ENCODE measurements at regions not wholly inside any gene's neighbourhood (a gene's known extent, or its start where the extent isn't known, plus 50 kb on each side); places are given as distances from the start of the nearest gene placed in this dataset.

DNA sequence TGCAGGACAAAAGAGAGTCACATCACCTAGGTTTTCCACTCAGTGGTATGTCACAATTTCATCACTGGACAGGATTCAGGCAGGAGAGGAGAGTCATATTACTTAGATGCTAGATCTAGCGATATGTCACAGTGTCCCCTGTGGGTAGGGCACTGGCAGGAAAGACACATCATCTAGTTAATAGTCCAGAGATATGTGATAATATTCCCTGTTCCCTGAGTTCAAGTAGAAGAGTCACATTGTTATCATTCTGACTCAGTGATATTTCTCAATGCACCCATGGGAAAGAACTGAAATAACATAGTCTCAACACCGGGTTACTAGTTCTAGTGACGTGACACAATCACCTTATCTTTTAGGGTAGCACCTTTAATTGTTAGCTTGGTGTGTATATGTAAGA, 944.0 kb upstream of the TSPY4 start:
- no peak for DNase-seq (ENCODE audit: low read depth in 3 of 3)

DNA sequence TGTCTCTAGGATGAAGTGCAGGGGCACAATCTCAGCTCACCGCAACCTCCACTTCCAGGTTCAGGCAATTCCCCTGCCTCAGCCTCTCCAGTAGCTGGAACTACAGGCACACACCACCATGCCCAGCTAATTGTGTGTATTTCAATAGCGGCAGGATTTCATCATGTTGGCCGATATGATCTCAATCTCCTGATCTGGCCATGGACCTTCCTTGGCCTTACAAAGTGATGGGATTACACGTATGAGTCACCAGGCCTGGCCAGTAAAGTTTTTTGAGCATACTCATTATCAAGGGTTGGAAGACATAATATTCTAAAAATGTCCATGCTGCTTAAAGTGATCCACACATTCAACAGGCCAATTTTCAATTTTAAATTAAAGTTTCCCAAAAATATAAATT, 914.4 kb upstream of the TSPY4 start:
- no peak for DNase-seq (ENCODE audit: low read depth in 3 of 3)

DNA sequence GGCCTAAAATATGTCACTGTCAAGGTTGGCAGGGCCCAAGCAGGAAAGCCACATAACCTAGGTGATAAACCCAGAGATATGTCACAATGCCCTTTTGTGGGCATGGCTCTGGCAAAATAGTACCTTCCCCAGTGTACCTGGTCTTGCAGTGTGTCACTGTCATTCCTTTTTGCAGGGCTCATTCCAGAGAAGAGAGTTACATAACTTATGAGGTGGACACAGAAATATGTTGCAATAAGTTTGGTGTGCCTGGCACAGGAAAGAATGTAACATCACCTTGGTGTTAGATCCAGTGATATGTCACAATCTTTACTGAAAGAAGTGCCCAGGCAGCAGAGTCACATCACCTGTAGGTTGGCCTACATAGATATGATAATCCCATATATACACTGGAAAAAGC, 910.8 kb upstream of the TSPY4 start:
- DNase-seq (ENCODE audit: low read depth in 3 of 3): no peak

DNA sequence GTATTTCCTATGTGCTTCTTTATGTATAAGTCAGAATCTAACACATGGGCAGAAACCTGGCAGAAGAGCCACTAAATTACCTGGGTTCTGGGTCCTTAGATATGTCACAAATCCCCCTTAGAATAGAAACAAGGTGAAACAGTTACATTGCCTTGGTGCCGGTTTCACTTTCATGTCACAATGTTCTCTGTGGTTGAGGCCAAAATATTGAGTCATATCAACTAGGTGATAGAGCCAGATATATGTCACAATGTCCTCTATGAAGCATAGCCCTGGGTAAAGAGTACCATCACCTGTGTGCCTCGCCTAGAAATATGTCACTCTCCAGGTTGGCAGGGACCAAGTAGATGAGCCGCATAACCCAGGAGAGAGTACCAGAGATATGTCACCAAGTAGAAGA, 899.8 kb upstream of the TSPY4 start:
- no peak for DNase-seq (ENCODE audit: low read depth in 3 of 3)

DNA sequence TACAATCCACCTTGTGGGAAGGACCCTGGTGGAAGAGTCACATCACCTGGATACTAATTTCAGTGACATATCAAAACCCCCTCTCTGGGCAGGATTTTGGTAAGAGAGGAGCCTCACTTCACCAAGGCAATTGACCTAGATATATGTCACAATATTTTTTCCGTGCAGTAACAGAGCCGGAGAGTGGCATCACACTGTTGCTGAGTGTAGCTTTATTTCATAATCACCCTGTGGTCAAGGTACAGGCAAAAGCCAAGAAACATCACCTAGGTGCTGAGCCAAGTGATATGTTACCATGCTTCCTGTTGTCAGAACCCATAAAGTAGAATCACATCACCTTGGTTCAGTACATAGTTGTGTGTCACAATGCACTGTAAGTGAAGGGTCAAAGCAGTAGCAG, 895.2 kb upstream of the TSPY4 start:
- no peak for DNase-seq (ENCODE audit: low read depth in 3 of 3)

DNA sequence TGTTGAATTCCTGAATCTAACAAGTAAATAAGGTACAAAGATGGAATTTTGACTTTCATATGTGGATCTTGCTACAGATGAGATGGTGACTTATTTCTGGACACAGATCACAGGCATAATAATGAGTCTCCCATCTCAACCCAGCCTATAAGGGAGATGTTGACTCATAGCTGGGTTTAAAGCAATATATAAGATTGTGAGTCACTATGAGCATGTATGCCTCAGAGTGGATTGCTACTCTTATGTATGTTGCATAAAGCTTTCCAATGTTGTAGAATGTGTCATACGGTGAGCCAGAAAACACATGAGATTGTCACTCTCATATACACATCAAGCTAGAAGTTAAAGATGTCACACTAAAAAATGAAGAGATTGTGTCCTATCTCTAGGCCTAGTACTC, 884.3 kb upstream of the TSPY4 start:
- no peak for DNase-seq (ENCODE audit: low read depth in 3 of 3)

DNA sequence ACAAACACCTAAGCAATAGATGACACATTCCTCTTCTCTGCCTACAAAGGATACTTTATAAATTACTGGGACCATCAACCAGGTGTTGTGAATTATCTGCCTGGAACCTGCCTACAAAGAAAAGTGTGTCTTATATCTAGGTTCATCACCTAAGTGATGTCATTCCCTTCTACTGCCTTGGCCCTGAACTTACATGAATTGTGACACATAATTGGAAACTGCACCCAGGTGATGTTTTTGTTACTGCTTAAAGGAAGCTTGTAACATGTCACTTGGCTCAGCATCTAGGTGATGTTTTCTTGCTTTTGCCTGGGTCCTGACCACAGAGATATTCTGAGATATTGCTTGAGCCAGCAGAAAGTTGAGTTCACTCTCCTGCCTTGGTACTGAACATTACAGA, 870.5 kb upstream of the TSPY4 start:
- no peak for DNase-seq (ENCODE audit: low read depth in 3 of 3)

DNA sequence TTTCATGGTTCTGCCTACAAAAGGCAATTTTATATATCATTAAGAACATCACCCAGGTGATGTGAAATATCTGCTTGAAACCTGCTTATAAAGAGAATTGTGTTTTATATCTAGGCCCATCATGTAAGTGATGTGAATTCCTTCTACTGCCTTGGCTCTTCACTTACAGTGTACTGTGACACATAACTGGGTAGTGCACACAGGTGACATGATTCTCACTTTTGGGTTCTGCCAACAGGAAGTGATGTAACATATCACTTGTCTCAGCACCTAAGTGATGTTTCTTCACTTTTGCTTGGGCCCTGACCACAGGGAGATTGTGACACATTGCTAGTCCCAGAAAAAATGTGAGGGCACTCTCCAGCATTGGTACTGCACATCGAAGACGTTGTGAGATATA, 867.0 kb upstream of the TSPY4 start:
- no peak for DNase-seq (ENCODE audit: low read depth in 3 of 3)

DNA sequence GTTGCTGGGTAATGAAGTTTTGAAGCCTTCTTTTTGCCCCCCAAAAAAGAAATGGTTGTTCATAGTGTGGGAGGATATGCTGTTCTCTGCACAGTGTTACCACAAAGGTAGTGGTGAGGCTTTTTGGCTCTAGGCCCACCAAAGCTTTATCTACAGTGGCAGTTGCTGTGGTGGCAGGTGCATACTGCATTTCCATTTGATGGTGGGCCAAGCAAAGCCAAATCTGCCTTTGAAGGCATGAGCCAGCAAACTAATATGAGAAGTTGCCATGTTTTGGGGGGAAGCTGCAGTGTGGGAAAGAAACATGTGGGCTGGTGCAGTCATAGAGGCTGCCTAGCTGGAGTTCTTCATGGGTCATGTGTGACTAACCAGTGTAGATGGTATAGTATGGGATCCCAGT, 858.1 kb upstream of the TSPY4 start:
- DNase-seq (ENCODE audit: low read depth in 3 of 3): no peak

DNA sequence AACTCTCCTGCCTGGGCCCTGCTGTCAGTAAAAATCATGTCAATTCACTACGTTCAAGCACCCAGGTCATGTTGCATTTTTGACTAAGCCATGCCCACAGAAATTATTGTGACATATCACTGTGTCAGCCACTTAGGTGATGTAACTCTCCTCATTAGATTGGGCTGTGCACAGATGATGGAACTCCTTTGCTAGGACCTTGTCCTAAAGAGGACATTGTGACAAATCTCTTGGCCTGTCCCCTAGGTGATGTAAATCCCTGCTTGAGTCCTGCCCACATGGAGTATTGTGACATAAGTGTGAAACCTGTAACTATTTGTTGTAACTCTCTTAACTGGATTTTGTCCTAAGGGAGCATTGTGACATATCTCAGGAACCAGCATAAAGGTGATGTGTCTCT, 848.3 kb upstream of the TSPY4 start:
- no peak for DNase-seq (ENCODE audit: low read depth in 3 of 3)

DNA sequence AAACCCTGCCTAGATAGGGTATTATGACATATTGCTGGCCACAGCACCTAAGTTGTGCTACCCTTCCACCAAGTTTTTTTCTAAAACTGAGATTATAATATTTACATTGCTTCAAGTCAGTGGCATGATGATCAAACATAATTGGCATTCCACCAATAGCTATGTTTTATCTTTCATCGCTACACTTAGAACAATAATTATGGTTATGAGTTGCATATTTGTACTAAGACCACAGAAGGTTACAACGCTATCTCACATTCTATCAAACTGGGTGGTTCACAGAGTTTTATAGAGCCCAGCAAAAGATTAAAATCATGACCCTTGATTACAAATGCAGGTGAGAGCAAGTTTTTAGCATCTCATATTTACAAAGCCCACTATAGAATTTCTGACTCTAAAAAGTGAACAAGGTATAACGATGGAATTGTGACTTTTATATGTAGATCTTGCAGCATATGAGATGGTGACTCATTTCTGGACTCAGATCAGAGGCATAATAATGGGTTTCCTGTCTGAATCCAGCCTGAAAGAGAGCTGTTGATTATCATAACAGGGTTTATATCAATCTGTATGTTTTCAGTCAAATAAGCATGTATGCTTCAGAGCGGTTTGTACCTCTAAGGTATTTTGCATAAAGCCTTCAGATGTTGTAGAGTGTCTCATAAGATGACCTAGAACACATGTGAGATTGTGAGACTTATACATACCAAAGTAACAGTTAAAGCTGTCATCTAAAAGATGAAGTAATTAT, 847.2 kb upstream of the TSPY4 start:
- no peak for DNase-seq (ENCODE audit: low read depth in 3 of 3)

DNA sequence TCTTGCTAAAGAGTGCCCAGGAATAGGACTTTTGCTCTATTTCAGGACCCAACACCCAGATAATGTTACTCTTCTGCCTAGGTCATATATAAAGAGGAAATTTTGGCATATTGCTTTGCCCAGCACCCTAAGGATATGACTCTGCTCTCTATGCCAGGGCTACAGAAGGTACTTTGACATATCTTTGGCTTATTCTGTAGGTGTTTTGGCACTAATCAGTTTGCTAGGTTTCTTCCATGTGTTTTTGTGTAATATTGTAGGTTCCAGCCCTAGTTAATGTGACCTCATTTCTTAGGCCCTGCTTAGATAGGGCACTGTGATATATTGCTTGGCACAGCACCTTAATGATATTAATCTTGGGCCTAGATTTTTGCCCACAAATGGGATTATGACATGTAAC, 842.9 kb upstream of the TSPY4 start:
- no peak for DNase-seq (ENCODE audit: low read depth in 3 of 3)

DNA sequence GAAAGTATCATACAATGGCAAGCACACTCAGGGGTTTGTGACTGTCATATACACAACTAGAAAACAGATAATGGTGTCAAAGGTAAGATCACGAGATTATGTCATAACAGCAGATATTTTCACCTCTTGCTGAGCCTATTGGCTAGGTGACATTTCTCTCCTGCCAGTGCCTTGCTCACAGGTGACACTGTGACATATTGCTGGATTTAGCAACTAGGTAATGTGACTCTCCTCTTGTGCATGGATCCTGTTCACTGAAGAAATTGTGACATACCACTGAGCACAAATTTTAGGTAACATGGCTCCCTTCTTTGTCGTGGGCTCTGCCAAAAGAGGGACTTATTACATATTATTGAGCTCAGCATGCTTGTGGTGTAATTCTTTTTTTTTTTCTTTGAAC, 842.0 kb upstream of the TSPY4 start:
- DNase-seq (ENCODE audit: low read depth in 3 of 3): no peak

DNA sequence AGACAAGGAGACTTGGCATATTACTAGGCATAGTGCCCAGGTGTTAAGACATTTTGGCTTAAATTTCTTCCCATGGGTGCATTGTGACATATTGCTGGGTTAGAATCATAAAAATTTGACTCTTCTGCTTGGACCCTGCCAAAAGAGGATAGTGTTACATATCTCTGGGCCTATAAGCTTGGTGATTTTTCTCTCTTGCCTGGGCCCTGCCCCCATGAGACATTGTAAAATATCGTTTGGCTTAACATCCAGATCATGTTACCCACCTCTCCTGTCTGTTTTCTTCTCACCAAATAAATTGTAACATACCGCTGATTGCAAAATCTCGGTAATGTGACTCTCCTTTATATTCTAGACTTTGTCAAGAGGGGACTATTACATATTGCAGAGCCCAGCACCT, 836.4 kb upstream of the TSPY4 start:
- DNase-seq (ENCODE audit: low read depth in 3 of 3): no peak

DNA sequence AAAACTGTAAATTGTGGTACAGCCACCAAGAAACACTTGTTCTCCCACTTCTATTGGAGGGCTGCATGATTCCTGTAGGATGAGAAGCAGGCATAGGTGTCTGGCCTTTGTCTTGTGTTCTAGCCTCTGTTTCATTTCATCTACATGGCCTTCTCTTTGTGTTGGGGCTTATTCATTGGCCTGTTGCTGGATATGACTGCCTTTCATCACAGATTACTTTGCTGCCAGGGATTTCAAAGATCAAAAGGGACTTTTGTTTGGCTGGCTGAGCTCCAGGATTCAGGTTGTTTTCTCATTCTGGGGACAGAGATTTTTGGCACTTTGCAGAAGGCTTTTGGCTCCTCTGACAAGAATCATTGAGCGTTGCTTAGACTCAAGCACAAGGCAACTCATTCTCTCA, 803.8 kb upstream of the TSPY4 start:
- no peak for DNase-seq (ENCODE audit: low read depth in 3 of 3)

DNA sequence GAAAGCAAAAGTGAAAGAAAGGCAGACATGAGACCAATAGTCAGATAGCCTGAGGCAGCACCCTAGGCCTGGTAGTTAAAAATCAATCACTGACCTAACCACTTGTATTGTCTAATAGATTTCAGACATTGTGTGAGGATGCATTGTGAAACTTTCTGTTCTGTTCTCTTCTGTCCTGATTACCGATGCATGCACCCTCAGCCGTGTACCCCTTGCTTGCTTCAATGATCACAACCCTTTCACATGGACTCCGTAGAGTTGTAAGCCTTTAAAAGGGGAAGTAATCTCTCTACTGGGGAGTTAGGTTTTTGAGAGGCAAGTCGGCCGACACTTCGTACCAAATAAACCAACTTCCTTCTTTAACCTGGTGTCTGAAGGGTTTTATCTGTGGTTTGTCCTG, 801.6 kb upstream of the TSPY4 start:
- no peak for DNase-seq (ENCODE audit: low read depth in 3 of 3)

DNA sequence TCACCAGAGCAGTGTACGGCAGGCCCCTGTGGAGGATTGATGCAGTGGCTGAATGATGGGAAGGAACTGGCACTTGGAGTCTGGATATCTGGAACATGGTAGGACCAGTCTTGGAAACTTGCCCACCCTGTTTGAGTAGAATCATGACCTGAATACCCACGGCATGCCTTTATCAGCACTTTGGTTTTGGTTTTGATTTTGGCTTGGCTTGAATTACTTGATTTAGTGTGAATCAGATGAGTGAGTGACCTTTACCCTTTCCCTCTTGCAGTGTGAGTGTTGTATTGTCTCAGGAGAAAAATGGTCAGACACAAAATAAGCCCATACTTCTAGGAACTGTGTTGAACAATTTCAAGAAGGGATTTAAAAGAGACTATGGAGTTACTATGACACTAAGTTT, 801.0 kb upstream of the TSPY4 start:
- DNase-seq (ENCODE audit: low read depth in 3 of 3): no peak

DNA sequence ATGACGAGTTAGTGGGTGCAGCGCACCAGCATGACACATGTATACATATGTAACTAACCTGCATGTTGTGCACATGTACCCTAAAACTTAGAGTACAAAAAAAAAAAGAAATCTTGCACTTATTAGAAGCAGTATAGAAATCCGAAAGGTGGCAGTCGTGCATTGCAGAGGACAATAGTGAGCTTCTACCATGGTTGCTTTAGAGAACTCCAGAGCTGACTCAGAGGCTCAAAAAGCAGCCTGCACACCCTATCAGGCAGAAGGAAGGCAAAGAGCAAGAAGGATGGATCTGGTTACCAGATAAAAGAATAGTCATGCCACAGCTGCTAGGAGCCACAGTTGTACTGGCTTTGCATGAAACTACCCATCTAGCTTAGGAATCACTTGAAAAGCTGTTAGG, 796.0 kb upstream of the TSPY4 start:
- DNase-seq (ENCODE audit: low read depth in 3 of 3): no peak

DNA sequence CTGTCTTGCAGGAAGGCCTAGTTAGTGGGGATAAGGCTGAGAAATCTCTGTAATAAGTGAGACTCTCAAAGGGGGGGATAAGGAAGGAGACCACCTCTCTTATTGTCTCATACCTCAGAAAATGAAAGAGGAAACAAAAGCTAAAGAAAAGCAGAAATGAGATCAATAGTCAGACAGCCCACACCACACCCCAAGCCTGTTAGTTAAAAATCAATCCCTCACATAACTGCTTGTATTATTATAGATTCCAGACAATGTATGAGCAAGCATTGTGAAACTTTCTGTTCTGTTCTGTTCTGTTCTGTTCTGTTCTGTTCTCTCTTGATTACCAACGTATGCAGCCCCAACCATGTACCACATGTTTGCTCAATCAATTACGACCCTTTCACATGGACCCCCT, 792.5 kb upstream of the TSPY4 start:
- no peak for DNase-seq (ENCODE audit: low read depth in 3 of 3)

DNA sequence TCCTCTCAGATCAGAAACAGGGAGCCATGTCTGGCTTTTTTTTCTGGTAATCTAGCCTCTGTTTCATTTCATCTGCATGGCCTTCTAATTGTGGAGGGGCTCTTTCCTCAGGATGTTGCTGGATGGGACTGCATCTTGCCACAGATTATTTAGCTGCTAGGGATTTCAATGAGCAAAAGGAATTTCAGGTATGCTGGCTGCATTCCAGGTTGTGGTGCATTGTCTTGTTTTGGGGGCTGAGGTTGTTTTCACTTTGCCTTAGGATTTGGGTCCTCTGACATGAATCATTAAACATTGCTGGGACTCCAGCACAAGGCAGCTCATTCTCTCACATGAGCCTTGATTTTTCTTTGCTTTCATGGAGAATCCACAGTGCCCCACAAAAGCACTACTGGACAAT, 789.3 kb upstream of the TSPY4 start:
- no peak for DNase-seq (ENCODE audit: low read depth in 3 of 3)

DNA sequence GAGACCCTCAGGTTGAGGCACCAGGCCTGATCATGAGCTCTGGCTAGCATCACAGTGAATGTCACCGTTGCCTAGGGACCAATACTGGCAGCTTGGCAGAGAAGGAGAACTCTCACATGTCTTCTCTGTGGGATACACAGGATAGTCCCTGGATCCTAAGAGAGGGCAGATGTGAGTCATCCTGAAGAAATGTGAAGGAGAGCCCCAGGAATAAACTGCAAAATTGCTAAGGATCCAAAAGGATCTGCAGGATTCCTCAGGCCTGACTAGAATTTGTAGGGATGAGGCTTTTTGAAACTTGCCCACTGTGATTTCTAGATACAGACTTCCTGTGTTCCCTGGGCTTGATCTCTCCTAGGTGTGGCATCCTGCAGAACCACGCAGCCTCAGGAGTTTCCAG, 785.9 kb upstream of the TSPY4 start:
- no peak for DNase-seq (ENCODE audit: low read depth in 3 of 3)

DNA sequence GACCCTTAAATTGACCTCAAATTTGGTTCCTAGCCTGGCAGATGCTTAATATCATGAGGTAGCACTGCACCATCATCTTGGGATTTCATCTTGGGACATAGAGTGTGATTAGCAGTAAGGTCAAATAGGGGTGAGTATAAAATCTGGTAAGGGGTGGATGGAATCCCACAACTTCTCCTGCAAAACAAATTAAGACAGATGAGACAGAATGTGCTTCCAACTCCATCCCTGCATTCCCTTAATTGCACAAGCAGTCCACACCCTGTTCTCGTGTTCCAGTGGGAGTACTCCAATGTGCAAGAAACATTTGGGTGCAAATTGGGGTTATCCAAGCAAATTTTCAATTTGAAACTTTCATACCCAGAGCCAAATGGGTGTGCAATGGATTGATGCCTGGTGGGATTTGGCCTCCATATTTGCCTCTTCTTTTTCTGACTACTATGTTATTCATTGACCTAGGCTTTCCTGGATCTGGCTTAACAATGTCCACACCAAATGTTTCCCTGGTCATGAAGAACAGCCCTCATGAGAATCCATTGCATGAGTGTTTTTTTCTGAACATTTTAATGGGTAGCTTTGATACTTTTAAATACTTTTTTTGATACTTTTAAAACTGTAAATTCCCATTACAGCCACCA, 785.0 kb upstream of the TSPY4 start:
- no peak for DNase-seq (ENCODE audit: low read depth in 3 of 3)

DNA sequence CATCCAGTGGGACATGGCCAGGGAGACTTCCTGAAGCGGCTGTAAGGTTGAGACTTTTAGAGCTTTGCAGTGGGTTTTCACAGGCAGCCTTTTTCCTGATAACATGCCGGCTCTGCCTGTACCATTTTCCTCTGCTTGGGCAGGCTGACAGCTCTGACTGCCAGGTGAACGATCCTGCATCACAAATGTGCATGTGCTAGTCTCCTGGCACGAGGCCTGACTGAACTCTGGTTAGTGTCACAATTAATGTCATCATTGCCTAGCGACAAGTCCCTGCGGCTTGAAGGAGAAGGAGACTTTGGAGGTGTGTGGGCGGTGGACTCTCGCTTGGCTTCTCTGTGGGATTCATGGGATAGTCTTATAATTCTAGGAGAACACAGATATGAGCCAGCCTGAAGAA, 783.6 kb upstream of the TSPY4 start:
- DNase-seq (ENCODE audit: low read depth in 3 of 3): no peak

DNA sequence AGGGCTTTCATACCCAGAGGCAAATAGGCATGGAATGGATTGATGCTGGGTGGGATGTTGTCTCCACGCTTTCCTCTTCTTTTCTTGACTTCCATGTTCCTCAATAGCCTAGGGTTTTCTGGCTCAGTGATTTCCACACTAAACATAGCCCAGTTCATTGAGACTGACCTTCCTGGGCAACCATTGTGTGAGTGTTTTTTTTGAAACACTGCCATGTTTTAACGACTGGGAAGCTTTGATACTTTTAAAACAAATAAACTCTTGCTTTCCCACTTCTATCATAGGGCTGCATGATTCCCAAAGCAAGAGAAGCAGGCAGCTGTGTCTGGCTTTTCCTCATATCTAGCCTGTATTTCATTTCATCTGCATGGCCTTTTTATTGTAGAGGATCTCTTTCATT, 775.9 kb upstream of the TSPY4 start:
- DNase-seq (ENCODE audit: low read depth in 3 of 3): no peak
